OCI-LY7 (cell line): ENCODE measurements at regions not wholly inside any gene's neighbourhood (a gene's known extent, or its start where the extent isn't known, plus 50 kb on each side); places are given as distances from the start of the nearest gene placed in this dataset.

Experiments
- CTCF ChIP-seq: fragments of 200-600 bp; sonication (generic); conservative IDR thresholded peaks from 2 replicates; pipeline ENCODE4 v1.5.1; 2014; ENCODE audit warnings: mild to moderate bottlenecking, antibody characterized with exemption, low read length, moderate library complexity, mixed read lengths
- EZH2phosphoT487 ChIP-seq: fragments of 200-600 bp; sonication (generic); IDR thresholded peaks from 2 replicates; pipeline ENCODE4 v1.6.1; 2018; ENCODE audit warnings: low read depth, borderline replicate concordance, mild to moderate bottlenecking, mixed run types, antibody characterized with exemption, low read length, moderate library complexity, mixed read lengths

GRCh38 chr2:219772103-219772635 is 144.7 kb downstream of the SLC4A3 start:
- TF ChIP-seq CTCF (no peak), EZH2phosphoT487 (no peak)
